ENCODE measurements at regions not wholly inside any gene's neighbourhood (a gene's known extent, or its start where the extent isn't known, plus 50 kb on each side); places are given as distances from the start of the nearest gene placed in this dataset.

GRCh38 chr12:125249932-125250331, 184.7 kb downstream of the AACS start:
- H3K36me3 ChIP-seq (replicated peaks) = no peaks in the 10 kb centered on the region
- TF ChIP-seq, protein P1, sequence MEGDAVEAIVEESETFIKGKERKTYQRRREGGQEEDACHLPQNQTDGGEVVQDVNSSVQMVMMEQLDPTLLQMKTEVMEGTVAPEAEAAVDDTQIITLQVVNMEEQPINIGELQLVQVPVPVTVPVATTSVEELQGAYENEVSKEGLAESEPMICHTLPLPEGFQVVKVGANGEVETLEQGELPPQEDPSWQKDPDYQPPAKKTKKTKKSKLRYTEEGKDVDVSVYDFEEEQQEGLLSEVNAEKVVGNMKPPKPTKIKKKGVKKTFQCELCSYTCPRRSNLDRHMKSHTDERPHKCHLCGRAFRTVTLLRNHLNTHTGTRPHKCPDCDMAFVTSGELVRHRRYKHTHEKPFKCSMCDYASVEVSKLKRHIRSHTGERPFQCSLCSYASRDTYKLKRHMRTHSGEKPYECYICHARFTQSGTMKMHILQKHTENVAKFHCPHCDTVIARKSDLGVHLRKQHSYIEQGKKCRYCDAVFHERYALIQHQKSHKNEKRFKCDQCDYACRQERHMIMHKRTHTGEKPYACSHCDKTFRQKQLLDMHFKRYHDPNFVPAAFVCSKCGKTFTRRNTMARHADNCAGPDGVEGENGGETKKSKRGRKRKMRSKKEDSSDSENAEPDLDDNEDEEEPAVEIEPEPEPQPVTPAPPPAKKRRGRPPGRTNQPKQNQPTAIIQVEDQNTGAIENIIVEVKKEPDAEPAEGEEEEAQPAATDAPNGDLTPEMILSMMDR (IDR thresholded peaks at IDR 0.05; ENCODE audit: low read depth, low read length, missing control alignments) = no peak

DNA sequence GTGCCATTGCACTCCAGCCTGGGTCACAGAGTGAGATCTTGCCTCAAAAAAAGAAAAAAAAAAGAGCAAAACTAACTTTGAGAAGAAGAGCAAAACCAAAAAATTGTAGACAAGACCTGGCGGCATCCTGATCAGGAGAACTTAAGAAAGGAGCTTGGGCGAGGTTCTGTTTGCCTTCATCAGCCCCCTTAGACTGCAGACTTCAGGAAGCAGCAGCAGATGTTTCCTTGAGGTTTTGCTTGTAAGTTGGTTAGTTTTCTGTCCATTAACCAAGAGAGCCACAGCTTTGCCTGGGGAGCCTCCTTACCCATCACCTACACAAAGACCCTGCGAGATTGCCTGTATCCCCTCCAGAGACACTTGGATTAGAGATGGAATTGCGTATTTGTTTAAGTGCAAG, 189.0 kb downstream of the AACS start:
- H3K4me3 ChIP-seq (ENCODE audit: low read depth, low read length) = no peak overlapping the region
- in situ Hi-C loops (cut with HindIII; ENCODE audit: low pct_ligation_motif_present, low sequenced_read_pairs) = no loop called here
- TF ChIP-seq, protein P1 (IDR thresholded peaks at IDR 0.05; ENCODE audit: low read depth, low read length, missing control alignments) = no peak
- no peaks in the 10 kb centered on the region for H3K27me3 ChIP-seq (replicated peaks)
- H3K36me3 ChIP-seq (replicated peaks) = no peaks in the 10 kb centered on the region
- no peak for DNase-seq
- H3K27ac ChIP-seq = no peak overlapping the region

More at GRCh38 chr12:125249932-125250331, 184.7 kb downstream of the AACS start:
- Histone ChIP-seq H3K27ac (no peak overlapping the region), H3K27me3 (replicated peaks) (no peaks in the 10 kb centered on the region), H3K4me3 (ENCODE audit: low read depth, low read length) (no peak overlapping the region)
- DNase-seq = no peak
- in situ Hi-C loops (cut with HindIII; ENCODE audit: low pct_ligation_motif_present, low sequenced_read_pairs) = no loop called here

- Histone ChIP-seq H3K27ac (no peak overlapping the region), H3K4me3 (ENCODE audit: low read depth, low read length) (no peak overlapping the region), H3K27me3 (replicated peaks) (no peaks in the 10 kb centered on the region), H3K36me3 (replicated peaks) (no peaks in the 10 kb centered on the region)
- in situ Hi-C loops (cut with HindIII; ENCODE audit: low pct_ligation_motif_present, low sequenced_read_pairs) = no loop called here
- DNase-seq = no peak
- TF ChIP-seq, protein P1 (IDR thresholded peaks at IDR 0.05; ENCODE audit: low read depth, low read length, missing control alignments) = no peak
Measured at GRCh38 chr12:125254856-125255255, 189.6 kb downstream of the AACS start.

DNA sequence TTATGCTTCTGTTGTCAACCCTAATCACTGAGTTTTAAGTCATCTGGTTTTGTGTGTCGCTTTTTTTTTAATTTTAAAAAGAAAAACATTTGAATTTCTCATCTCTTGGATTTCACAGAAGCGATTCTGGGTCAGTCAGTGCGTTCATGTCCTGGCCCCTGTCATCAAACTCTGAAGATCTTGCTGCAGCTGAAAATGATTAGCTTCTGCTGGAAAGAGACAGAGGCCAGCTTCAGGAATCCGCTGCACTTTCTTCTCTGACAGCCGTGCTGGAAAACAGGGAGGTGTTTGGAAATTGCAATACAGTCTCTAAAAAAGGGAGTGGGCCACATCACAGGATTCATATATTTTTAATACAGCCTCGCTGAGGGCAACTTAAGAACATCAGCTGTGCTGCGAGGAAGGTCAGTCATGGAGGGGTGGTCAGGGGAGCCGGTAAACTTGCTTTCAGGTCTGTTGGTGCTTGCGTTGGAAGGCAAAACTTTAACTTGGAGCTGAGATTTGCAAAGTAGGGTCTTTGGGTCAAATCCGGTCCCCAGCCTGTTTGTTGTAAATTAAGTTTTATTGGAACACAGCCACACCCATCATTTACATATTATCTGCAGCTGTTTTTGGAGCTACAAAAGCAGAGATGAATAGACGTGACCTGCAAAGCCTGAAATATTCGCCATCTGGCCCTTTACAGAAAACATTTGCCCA, 190.8 kb downstream of the AACS start:
- H3K27me3 ChIP-seq (replicated peaks) = no peaks in the 10 kb centered on the region
- H3K4me3 ChIP-seq (ENCODE audit: low read depth, low read length) = no peak overlapping the region
- no peak for DNase-seq
- H3K27ac ChIP-seq = no peak overlapping the region
- in situ Hi-C loops (cut with HindIII; ENCODE audit: low pct_ligation_motif_present, low sequenced_read_pairs) = no loop called here
- no peaks in the 10 kb centered on the region for H3K36me3 ChIP-seq (replicated peaks)
- TF ChIP-seq, protein P1 (IDR thresholded peaks at IDR 0.05; ENCODE audit: low read depth, low read length, missing control alignments) = no peak

DNA sequence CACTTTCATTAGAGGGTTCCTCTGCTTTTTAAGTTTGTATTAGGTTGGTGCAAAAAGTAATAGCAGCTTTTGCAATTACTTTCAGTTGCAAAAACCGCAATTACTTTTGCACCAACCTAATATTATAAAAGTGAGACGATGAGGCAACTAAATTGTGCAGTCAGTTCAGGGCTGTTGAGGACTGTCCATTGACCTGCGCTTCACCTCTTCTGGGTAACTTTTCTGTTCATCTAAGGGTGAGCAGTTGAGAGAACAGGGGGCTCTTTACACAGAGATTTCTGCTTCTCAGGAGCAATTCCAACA, 191.3 kb downstream of the AACS start:
- TF ChIP-seq, protein P1 (IDR thresholded peaks at IDR 0.05; ENCODE audit: low read depth, low read length, missing control alignments) = no peak
- no peak for DNase-seq
- Histone ChIP-seq H3K27ac (no peak overlapping the region), H3K27me3 (replicated peaks) (no peaks in the 10 kb centered on the region), H3K36me3 (replicated peaks) (no peaks in the 10 kb centered on the region), H3K4me3 (ENCODE audit: low read depth, low read length) (no peak overlapping the region)
- in situ Hi-C loops (cut with HindIII; ENCODE audit: low pct_ligation_motif_present, low sequenced_read_pairs) = no loop called here
